Type B pancreatic cell (in vitro differentiated cells): ENCODE measurements at regions not wholly inside any gene's neighbourhood (a gene's known extent, or its start where the extent isn't known, plus 50 kb on each side); places are given as distances from the start of the nearest gene placed in this dataset.
"Not testable (repeated sequence)": the region's sequence is repeated elsewhere in the genome, so short reads cannot be mapped to it uniquely, and the experiment has no call there.

Source experiments
- DNase-seq: peaks from one replicate; pipeline ENCODE4 v3.0.0; 2021; ENCODE audit warnings: mixed read lengths; ENCODE audit not compliant: unreplicated experiment; ENCODE audit errors: extremely low spot score
- H3K27ac Mint-ChIP-seq: 2 replicates; pipeline ENCODE4 v1.8.0; 2021; ENCODE audit warnings: mild to moderate bottlenecking, mixed read lengths
- H3K27me3 Mint-ChIP-seq: 2 replicates; pipeline ENCODE4 v1.8.0; 2021; ENCODE audit warnings: mixed read lengths
- H3K36me3 Mint-ChIP-seq: 2 replicates; pipeline ENCODE4 v1.8.0; 2021; ENCODE audit warnings: mixed read lengths
- H3K4me1 Mint-ChIP-seq: one replicate; pipeline ENCODE4 v1.8.0; 2021; ENCODE audit warnings: mixed read lengths; ENCODE audit not compliant: unreplicated experiment
- H3K4me3 Mint-ChIP-seq: 2 replicates; pipeline ENCODE4 v1.8.0; 2021; ENCODE audit warnings: mild to moderate bottlenecking, mixed read lengths
- H3K9me3 Mint-ChIP-seq: 2 replicates; pipeline ENCODE4 v1.8.0; 2021; ENCODE audit warnings: mixed read lengths
- CTCF ChIP-seq: fragments of 200-600 bp; sonication (generic); conservative IDR thresholded peaks from 2 replicates; pipeline ENCODE4 v1.5.0; 2021; ENCODE audit warnings: antibody characterized with exemption, mild to moderate bottlenecking

- no peak for TF ChIP-seq CTCF
- no peak for DNase-seq
- H3K4me1 Mint-ChIP-seq = no peaks in the 10 kb centered on the region
- H3K9me3 Mint-ChIP-seq = no peaks in the 10 kb centered on the region
- no peaks in the 10 kb centered on the region for H3K36me3 Mint-ChIP-seq
- H3K27ac Mint-ChIP-seq = no peak overlapping the region
- no peaks in the 10 kb centered on the region for H3K27me3 Mint-ChIP-seq
- H3K4me3 Mint-ChIP-seq = no peak overlapping the region
Measured at GRCh38 chr6:134663800-134664535, 285.9 kb downstream of the ALDH8A1 start.

- Mint-ChIP-seq H3K4me3 (no peak overlapping the region), H3K27ac (no peak overlapping the region), H3K9me3 (no peaks in the 10 kb centered on the region), H3K27me3 (no peaks in the 10 kb centered on the region), H3K4me1 (no peaks in the 10 kb centered on the region), H3K36me3 (no peaks in the 10 kb centered on the region)
- no peak for DNase-seq
- no peak for TF ChIP-seq CTCF
Measured at GRCh38 chr6:134663356-134663755, 286.5 kb downstream of the ALDH8A1 start.

- Mint-ChIP-seq H3K27ac (no peak overlapping the region), H3K4me1 (no peaks in the 10 kb centered on the region), H3K9me3 (no peaks in the 10 kb centered on the region)
Measured at GRCh38 chr6:134662077-134662700, 287.7 kb downstream of the ALDH8A1 start.

GRCh38 chr6:134659885-134660284 lies 290.0 kb downstream of the ALDH8A1 start:
- H3K4me1 Mint-ChIP-seq, H3K4me3 Mint-ChIP-seq, H3K9me3 Mint-ChIP-seq, H3K27ac Mint-ChIP-seq, DNase-seq, H3K36me3 Mint-ChIP-seq, H3K27me3 Mint-ChIP-seq: not testable (repeated sequence)

More at GRCh38 chr6:134662077-134662700, 287.7 kb downstream of the ALDH8A1 start:
- Mint-ChIP-seq H3K27me3 (no peaks in the 10 kb centered on the region), H3K36me3 (no peaks in the 10 kb centered on the region), H3K4me3 (no peak overlapping the region)
- no peak for TF ChIP-seq CTCF
- no peak for DNase-seq

GRCh38 chr6:134658596-134658995 lies 291.3 kb downstream of the ALDH8A1 start:
- H3K9me3 Mint-ChIP-seq = no peaks in the 10 kb centered on the region
- H3K36me3 Mint-ChIP-seq = no peaks in the 10 kb centered on the region
- no peak overlapping the region for H3K27ac Mint-ChIP-seq
- H3K4me1 Mint-ChIP-seq = no peaks in the 10 kb centered on the region
- no peak overlapping the region for H3K4me3 Mint-ChIP-seq
- H3K27me3 Mint-ChIP-seq = peaks cover 4% of the 10 kb centered on the region
- DNase-seq = no peak
- TF ChIP-seq CTCF = no peak

- DNase-seq = no peak
- Mint-ChIP-seq H3K4me1 (no peaks in the 10 kb centered on the region), H3K9me3 (no peaks in the 10 kb centered on the region), H3K36me3 (no peaks in the 10 kb centered on the region), H3K27ac (no peak overlapping the region), H3K4me3 (no peak overlapping the region), H3K27me3 (peaks cover 4% of the 10 kb centered on the region)
- no peak for TF ChIP-seq CTCF
Measured at GRCh38 chr6:134657751-134658527, 292.0 kb downstream of the ALDH8A1 start.
